ENCODE measurements at regions not wholly inside any gene's neighbourhood (a gene's known extent, or its start where the extent isn't known, plus 50 kb on each side); places are given as distances from the start of the nearest gene placed in this dataset.
"Not testable (repeated sequence)": the region's sequence is repeated elsewhere in the genome, so short reads cannot be mapped to it uniquely, and the experiment has no call there.

DNA sequence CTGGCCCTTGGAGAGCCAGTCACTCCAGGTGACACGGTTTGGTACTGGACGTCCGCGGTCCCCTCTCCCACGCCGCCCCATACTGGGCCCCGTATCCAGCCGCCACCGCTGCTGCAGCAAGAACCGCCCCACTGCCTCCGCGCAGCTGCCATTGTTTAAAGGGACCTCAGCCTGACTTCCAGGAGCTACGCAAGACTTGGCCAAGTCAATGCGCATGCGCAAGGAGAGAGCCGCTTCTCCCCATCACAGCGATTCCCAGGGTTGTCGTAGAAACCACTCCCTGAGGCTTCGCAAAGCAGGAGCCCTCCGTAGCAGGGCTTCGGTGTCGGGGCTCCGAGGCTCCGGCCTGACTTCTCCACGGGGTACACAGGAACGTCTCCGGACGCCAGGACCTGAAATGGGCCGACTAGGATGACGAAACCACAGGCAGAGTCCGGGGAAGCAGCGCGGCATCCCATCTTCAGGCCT lies 606.2 kb downstream of the KCNJ18 start:
- intact Hi-C loops (cut with DNase I): not testable (repeated sequence)

DNA sequence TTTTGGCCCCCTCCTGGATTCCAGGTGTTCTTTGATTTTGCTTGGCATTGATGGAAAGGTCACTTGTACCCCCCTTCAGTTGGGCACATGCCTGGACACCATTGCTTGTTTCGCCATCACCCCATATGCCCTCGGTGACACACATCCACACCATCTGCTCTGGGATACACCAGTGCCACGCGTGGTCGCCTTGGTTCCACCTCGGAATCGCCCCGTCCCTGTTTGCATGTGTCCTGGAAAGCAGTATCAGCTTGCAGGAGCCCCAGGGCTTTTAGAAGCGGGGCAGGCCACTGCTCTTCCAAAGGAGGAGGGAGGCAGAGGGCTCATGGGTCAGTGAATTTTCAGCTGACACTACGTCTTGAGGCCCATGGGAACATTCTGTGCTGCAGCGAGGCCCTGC lies 607.9 kb downstream of the KCNJ18 start:
- intact Hi-C loops (cut with DNase I): no loop called here
- DNase-seq (ENCODE audit: low spot score): no peak

More for the DNA sequence above, 606.2 kb downstream of the KCNJ18 start:
- not testable (repeated sequence) for DNase-seq (ENCODE audit: low spot score)

DNA sequence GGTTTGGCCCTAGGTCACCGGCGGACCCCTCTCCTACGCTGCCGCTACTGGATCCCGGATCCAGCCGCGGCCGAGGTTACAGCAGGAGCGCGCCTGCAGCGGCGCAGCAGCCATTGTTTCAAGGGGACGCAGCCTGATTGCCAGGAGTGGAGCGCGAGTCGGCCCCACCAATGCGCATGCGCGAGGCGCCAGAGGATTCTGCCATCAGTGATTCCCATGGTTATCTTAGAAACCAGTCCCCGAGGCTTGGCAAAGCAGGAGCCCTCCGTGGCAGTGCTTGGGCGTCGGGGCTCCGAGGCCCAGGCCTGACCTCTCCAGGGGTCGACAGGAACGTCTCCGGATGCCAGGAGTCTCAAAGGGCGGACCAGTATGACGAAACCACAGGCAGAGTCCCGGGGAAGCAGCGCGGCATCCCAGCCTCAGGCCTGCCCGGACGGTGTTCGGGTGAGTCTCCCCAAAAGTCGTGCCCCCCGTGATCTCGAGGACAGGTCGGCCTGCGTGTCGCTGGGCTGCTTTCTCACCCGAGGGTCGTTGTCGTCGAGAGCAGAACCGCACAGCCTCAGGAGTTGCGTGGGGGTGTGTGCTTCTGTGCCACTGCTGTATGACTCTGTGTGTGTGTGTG lies 608.5 kb downstream of the KCNJ18 start:
- no peak for DNase-seq (ENCODE audit: low spot score)
- intact Hi-C loops (cut with DNase I): no loop called here

DNA sequence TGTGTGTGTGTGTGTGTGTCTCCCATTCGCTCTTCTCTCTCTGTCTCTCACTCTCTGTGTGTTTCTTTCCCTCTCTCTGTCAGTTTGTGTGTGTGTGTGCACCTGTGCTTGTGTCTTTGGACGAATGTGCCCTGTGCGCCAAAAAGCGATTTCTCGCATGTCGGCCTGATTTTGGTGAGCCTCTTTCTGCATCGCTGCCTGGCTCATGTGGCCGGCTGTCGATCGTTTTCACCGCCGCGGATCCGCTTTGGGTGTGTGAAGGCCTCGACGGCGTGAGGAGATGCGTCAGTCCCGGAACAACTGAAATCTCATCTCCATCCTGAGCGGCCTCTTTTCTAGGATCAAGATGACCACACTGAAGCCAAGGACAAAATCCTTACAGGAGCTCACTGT lies 609.0 kb downstream of the KCNJ18 start:
- intact Hi-C loops (cut with DNase I): no loop called here
- DNase-seq (ENCODE audit: low spot score): no peak

DNA sequence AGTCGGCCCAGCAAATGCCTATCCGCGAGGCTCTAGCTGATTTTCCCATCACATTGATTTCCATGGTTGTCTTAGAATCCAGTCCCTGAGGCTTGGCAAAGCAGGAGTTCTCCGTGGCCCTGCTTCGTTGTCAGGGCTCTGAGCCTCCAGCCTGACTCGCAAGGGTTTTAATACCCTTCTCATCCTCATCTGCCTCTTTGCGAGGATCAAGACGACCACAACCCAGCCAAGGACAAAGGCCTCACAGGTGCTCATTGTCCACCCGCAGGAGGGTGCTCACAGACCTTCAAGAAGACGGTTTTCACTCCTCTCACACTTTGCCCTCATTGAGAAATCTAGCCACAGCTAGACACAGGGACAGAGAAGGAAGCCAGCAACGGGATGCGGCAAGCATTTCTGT lies 610.8 kb downstream of the KCNJ18 start:
- intact Hi-C loops (cut with DNase I): no loop called here
- DNase-seq (ENCODE audit: low spot score): no peak

DNA sequence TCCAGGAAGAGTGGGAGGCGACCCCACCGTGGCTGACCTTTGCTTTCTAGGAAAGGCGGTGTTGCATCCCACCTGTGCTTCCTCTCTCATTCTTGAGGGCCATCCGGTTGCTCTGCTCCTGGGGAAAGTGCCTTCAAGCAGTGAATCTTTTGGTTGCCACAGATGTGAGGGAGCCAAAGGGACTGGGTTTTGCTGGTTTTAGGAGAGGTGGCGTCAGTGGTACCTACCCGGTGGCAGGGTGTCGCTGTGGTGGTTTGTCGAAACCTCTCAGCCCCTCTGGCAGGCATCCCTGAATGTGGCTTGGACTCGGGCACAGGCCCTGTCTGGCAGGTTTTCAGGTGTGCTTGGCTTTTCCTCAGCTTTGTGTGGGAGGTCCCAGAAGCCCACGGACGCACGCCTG lies 611.5 kb downstream of the KCNJ18 start:
- DNase-seq (ENCODE audit: low spot score): no peak
- intact Hi-C loops (cut with DNase I): no loop called here

DNA sequence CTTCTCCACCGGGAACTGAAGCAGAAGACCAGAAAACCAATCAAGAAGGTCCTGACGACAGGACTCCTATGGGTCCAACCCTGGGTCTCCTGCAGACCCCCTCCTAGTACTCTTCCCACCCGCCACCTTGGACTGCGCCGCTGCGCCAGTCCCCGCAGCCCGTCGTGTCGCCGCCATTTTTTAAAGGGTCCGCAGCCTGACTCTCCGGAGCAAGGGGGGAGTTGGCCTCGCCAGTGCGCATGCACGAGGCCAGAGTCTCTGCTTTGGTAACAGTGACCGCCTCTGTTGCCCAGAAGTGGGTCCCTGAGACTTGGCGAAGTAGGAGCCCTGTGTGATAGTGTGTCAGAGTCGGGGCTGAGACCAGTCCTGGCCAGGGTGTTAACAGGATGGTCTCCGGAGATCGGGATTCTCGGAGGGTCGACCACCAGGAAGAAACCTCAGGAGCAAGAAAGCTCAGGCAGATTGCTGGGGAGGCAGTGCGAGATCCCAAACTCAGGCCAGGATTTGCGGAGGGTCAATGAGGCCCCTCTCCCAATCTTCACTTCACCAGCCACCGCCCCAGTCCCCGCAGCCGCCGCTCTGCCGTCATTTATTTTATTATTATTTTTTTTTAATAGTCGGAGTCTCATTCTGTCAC lies 612.5 kb downstream of the KCNJ18 start:
- DNase-seq (ENCODE audit: low spot score): no peak
- intact Hi-C loops (cut with DNase I): no loop called here

DNA sequence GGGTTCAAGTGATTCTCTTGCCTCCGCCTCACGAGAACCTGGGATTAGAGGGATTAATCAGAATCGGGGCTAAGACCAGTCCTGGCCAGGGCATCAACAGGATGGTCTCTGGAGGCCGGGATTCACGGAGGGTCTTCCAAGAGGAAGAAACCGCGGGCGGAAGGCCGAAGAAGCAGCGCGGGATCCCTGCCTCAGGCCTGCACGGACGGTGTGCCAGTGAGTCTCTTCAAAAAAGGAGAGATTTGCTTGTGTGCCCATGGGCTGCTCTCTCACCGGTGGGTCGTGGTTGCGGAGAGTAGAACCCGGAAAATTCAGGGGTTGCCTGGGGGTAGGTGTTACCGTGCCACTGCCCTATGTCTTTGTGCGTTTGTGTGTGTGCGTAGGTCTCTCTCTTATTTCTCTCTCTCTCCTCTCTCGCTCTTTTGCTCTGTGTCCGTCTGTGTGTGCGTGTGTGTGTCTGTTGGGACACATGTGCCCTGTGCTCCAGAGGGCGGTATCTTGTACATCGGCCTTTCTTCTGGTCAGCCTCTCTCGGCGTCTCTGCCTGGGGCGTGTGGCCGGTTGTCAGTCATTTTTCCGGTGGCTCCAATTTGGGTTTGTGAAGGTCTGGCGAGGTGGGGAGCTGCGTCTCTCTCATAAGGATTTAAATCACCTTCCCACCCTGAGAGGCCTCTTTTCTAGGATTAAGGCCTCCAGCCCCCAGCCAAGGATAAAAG lies 613.2 kb downstream of the KCNJ18 start:
- DNase-seq (ENCODE audit: low spot score): no peak
- intact Hi-C loops (cut with DNase I): no loop called here

DNA sequence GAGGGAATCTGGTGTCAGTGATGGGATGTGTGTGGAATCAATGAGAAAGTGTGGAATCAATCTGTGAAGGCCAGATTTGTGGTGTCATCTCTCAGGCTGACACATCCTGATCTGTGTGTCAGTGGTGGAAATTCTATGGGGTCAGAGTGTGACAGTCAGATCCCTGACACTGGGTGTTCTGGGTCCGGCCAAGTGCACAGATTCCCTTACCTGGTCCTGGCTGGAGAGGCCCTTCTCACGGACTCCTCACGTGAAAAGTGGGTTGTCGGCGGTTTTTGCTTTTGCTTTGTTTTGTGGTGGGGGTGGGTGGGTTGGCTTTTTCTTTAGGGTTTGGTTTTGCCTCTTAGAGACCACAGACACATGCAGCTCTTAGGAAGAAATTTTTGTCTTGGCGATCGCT lies 618.0 kb downstream of the KCNJ18 start:
- intact Hi-C loops (cut with DNase I); DNase-seq (ENCODE audit: low spot score): not testable (repeated sequence)

DNA sequence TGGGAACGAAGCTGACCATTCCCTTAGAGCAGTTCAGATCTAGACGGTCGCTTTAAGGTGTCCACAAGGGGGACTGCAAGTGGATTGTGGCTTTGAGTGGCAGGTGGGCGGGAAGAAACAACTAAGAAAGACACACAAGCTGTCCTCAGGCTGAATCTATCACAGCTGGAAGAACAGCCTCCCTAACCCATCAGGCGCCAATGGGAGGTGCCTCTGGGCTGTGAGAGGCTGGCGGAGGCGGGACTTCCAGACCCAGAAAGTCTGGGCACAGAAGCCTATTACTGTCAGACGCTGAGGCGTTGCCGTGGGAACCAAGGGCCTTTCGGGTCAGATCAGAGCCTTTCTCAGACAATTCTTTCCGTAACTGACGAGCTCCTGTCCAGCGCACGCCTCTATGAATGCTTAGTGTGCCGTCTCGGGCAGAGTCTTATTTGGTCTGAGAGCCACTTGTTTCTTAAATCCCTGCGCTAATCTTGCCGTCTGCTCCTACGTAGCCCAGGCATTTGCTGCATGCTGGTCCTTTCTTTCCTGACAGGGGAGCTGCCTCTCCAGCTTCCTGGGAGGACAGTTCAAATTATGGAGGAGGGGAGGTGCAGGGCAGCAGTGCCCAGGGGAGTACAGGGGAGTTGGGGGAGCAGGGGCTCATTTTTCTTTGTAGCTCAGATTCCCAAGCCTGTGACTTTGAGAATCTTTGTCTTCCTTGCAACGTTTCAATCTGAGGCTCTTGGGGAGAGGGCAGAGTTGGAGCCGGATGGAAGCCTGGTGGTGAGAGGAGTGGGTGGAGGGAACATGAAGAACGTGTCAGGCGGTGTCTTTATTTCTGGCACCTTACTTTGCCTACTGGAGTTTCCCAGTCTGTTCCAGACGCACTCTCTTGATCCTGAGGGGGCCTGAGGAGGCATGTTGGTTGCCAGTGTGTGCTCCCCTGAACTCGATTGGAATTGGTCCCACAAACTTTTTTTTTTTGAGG lies 618.7 kb downstream of the KCNJ18 start:
- intact Hi-C loops (cut with DNase I): no loop called here
- no peak for DNase-seq (ENCODE audit: low spot score)

DNA sequence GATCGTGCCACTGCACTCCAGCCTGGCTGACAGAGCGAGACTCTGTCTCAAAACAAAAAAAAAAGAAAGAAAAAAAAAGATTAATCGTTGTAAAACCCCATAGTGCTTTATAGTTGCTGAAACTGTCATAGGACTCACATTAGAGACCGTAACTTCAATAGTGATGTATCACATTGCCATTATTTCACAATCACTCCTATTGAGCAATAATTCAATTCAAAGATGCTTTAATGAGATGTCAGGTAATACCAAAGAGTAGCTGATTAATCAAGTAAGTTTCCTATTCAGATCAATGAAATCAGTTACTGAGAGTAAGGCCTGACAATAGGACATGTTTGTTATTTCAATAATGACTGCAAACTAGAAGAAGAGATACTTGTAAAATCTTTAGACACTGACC lies 628.7 kb downstream of the KCNJ18 start:
- DNase-seq (ENCODE audit: low spot score); intact Hi-C loops (cut with DNase I): not testable (repeated sequence)

DNA sequence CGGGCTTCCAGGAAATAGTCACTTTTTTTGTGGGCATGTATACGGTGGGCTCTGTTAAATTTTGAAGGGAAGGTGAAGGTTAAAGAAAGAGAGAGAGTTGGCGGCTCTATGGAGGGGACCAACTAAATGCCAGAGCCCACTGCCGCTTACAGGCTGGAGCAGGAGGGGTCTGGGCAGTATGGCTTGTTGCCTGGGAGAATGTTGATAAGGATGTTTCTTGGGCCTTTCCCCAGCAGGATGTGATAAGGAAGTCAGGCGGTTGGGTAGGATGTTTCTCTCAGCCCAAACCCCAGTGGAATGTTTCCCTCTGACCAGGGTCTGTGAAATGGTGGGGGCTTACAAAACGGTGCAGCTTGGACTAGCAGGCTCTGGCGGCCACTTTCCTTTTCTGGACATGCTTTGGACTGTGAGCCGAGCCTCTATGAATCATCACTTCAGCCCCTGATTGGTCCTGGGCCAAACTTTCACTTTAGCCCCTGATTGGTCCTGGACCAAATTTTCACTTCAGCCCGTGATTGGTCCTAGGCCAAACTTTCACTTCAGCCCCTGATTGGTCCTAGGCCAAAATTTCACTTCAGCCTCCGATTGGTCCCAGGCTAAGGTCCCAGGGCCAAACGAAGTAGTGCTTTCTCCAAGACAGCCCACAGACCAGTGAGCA lies 630.7 kb downstream of the KCNJ18 start:
- intact Hi-C loops (cut with DNase I); DNase-seq (ENCODE audit: low spot score): not testable (repeated sequence)

DNA sequence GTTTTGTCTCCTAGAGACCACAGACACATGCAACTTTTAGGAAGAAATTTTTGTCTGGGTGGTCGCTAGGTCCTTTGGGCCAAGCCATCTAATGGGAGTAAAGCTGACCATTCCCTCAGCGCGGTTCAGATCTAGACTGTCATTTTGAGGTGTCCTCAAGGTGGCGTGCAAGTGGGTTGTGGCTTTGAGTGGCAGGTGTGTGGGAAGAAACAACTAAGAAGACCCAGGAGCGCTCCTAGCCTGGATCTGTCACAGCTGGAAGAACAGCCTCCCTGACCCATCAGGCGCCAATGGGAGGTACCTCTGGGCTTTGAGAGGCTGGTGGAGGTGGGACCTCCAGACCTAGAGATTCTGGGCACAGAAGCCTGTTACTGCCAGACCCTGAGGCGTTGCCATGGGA lies 645.1 kb downstream of the KCNJ18 start:
- DNase-seq (ENCODE audit: low spot score): no peak
- intact Hi-C loops (cut with DNase I): no loop called here

DNA sequence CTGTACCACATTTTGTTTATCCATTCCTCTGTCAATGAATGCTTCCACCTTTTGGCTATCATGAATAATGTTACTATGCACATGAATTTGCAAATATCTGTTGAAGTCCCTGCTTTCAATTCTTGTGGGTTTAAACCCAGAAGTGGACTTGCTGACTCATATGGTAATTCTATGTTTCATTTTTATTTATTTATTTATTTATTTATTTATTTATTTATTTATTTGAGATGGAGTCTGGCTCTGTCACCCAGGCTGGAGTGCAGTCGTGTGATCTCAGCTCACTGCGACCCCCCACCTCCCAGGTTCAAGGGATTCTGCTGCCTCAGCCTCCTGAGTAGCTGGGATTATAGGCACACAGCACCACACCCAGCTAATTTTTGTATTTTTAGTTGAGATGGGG lies 664.3 kb downstream of the KCNJ18 start:
- intact Hi-C loops (cut with DNase I): not testable (repeated sequence)

DNA sequence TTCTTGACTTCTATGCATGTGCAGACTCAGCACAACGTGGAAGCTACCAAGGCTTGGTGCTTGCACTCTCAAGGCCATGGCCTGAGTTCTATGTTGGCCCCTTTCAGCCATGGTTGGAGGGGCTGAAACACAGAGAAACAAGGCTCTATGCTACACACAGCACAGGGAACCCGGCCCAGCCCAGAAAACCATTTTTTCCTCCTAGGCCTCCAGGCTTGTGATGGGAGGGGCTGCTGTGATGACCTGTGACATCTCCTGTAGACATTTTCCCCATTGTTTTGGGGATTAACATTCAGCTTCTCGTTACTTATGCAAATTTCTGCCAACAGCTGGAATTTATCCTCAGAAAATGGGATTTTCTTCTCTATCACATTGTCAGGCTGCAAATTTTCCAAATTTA lies 678.7 kb downstream of the KCNJ18 start:
- intact Hi-C loops (cut with DNase I); DNase-seq (ENCODE audit: low spot score): not testable (repeated sequence)

More for the DNA sequence above, 664.3 kb downstream of the KCNJ18 start:
- DNase-seq (ENCODE audit: low spot score): not testable (repeated sequence)

DNA sequence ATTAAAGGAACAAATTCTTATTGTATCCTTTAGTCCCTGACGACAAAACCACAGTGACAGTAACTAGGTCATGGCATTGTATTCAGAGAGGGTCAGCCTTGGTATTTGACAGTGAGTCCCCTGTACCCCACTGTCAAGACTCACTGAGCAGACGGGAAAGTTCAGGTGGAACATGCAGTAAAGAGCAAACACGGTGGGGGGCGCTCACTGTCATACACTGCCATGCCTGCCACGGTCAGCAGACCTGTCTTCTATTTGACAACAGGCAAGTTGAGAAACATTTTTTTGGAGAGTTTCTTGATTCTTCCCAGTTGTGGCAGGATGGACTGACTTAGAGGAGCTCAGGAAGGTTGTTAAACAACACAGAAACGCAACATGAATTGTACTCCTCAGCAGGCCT lies 681.6 kb downstream of the KCNJ18 start:
- no peak for DNase-seq (ENCODE audit: low spot score)
- intact Hi-C loops (cut with DNase I): no loop called here

DNA sequence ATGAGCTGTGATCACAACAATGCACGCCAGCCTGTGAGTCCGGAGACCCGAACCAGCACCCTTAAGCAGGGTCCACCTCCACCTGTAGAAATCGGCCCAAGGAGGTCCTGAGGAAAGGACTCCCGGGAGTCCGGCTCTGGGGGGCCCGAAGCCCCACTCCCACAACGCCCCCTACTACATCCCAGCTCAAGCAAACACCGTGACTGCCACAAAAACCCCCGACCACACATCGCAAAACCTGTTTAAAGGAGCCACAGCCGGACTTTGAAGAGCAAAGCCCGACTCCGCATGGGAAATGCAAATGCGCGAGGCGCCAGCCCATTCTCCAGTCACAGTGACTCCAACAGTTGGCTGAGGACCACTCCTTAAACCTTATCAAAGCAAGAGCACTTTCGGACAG lies 682.4 kb downstream of the KCNJ18 start:
- intact Hi-C loops (cut with DNase I): no loop called here

DNA sequence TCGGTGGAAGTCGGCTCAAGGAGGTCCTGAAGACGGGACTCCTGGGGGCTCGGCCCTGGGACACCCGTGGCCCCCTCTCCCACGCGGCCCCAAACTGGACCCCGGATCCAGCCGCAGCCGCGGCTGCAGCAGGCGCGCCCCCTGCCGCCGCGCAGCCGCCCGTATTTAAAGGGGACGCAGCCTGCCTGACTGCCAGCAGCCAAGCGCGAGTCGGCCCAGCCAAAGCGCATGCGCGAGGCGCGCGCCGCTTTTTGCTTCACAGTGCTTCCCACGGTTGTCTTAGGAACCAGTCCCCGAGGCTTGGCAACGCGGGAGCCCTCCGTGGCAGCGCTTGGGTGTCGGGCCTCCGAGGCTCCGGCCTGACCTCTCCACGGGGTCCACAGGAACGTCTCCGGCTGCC lies 684.4 kb downstream of the KCNJ18 start:
- intact Hi-C loops (cut with DNase I); DNase-seq (ENCODE audit: low spot score): not testable (repeated sequence)

More for the DNA sequence above, 682.4 kb downstream of the KCNJ18 start:
- no peak for DNase-seq (ENCODE audit: low spot score)

DNA sequence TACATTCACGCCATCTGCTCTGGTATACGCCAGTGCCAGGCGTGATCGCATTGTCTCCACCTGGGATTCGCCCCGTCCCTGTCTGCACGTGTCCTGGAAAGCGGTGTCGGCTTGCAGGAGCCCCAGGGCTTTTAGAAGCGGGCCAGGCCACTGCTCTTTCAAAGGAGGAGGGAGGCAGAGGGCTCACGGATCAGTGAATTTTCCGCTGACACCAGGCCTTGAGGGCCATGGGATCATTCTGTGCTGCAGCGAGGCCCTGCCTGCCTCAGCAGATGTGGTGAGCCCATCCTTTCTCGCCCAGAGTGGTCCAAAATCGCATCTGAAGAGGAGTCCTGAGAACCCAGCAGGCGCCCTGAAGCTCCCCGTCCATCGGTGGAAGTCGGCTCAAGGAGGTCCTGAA lies 686.4 kb downstream of the KCNJ18 start:
- DNase-seq (ENCODE audit: low spot score); intact Hi-C loops (cut with DNase I): not testable (repeated sequence)

Measured in posterior vena cava (tissue), 2 donors.